HG03442 (cell line): ENCODE measurements at regions not wholly inside any gene's neighbourhood (a gene's known extent, or its start where the extent isn't known, plus 50 kb on each side); places are given as distances from the start of the nearest gene placed in this dataset.
"Not testable (repeated sequence)": the region's sequence is repeated elsewhere in the genome, so short reads cannot be mapped to it uniquely, and the experiment has no call there.

Source experiments
- ATAC-seq: cut with Tn5 transposase; IDR thresholded peaks from one replicate; pipeline ENCODE4 v1.9.1; 2021; ENCODE audit warnings: mild to moderate bottlenecking, moderate library complexity; ENCODE audit not compliant: unreplicated experiment

DNA sequence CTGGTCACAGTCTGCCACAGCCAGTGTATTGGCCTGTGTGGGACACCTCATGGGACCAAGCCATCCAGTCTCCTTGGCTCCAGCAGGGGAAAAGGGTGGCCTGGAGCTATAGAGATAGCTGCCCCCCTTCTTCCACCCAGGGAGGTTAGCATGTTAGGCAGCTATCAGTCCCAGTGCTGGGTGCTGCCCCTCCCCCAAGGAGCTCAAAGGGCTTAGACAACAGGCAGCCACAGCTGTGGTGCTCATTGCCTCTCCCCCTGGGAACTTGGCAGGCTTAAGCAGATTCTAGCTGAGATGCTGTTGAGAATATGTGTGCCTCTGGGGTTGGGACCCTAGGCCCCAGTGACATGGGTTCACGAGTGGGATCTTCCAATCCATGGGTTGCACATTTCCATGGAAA is 226.0 kb upstream of the PTGER4 start:
- ATAC-seq = no peak

DNA sequence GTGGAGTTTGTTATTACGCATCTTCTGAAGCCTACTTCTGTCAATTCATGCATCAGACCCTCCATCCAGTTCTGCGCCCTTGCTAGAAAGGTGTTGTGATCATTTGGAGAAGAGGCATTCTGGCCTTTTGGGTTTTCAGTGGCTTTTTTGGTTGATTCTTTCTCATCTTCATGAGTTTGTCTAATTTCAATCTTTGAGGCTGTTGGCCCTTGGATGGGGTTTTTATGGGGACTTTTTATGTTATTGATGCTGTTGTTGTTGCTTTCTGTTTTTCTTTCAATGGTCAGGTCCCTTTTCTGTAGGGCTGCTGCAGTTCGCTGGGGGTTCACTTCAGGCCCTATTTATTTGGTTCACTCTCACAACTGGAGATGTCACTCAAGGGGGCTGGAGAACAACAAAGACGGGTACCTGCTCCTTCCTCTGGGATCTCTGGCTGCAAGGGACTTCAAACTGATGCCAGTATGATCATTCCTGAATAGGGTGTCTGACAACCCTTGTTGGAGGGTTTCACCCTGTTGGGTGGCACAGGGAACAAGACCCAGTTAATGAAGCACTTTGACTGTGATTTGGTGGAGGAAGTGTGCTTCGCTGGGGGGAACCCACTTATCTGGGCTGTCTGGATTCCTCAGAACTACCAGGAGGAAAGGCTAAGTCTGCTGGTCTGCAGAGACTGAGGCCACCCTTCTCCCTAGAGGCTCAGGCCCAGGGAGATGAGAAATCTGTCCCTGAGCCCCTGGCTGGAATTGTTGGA is 226.7 kb upstream of the PTGER4 start:
- ATAC-seq = no peak

DNA sequence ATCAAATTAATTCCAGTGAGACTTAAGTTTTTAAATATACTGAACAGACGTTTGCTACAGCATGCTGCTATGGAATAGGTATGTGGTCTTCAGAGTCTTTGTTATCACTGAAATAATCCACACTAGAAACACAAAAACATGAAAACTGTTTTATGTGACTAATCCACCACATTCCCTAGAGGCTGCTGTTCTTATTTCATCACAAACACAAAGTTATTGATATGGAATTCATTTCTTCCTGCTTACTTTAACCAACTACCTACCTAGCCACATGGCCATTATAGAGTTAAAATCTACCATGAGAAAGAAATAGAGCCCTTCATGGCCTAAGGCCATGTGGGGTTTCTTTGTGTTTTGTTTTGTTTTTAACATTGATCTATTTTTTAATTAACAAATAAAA is 232.3 kb upstream of the PTGER4 start:
- ATAC-seq = no peak

DNA sequence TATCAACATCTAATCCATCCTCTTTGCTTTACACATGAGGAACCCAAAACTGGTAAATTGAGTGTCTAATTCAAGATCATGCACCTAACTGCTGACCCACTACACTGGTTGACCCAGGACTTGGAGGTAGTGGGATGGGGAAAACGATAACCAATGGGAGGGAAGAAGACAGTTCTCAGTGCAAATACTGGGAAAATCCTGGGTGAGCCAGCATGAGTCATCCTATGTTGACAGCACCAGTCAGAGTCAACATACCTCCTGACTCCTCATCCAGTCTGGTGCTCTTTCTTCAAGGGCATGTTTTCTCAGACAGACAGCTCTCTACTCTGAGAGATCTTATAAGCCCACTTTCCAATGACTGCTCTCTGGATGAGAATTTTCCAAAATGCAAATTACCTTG is 232.8 kb upstream of the PTGER4 start:
- no peak for ATAC-seq

DNA sequence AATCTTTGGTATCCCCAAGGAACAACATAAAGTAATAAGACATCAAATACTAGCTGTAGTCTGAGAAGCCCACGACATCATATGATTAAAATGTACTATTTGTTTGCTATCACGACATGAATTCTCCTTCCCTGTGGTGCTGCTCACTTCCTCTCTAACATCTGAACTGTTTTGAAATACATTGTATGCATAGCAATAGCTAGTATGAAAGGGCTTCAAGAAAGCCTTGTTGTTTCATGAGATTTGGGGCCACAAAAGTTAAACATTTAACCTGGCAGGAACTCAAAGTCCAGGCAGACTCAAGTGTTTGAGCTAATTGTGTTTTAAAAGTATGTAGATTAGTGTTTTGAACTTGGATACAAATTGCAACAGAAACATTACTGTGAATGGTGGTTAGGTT is 237.4 kb upstream of the PTGER4 start:
- ATAC-seq = no peak

DNA sequence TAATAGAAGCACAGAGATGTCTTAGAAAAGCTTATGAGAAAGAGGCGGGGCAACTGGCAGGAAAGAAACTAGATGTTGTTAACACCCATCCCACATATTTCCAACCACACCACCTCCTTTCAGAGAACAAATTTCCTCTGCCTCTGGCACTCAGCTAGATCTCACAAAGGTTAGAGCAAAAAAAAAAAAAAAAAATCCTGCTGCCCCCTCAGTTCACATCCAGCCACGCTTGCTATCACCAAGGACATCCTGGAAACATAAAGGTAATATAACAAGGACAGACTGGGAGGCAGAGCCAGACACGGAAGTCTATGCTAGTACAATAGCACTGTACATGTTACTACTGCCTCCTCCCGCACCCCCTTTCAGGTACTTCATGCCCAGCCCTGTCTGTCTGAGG is 238.0 kb upstream of the PTGER4 start:
- peak; percentile 33 for ATAC-seq

DNA sequence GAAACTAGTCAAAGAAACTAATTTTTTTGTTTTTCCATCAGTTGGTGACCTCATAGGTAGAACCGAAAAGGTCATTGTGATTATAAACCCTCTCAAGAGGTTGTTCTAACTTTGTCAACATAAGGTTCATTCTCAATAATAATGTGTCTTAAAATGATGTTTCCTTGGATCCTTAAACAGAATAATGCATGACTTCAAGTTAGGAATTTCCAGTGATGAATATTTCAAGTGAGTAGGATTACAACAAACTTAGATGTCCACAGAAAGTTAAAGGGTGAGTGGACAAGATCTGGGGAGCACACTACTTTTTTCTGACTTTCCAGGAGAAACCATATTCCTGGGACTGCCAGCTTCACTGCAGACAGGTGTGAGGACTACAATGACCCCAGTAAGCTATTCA is 239.0 kb upstream of the PTGER4 start:
- ATAC-seq = no peak

DNA sequence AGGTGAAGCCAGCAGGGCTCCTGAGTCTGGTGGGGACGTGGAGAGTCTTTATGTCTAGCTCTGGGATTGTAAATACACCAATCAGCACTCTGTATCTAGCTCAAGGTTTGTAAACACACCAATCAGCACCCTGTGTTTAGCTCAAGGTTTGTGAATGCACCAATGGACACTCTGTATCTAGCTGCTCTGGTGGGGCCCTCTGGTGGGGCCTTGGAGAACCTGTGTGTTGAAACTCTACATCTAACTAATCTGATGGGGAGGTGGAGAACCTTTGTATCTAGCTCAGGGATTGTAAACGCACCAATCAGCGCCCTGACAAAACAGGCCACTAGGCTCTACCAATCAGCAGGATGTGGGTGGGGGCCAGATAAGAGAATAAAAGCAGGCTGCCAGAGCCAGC is 240.6 kb upstream of the PTGER4 start:
- not testable (repeated sequence) for ATAC-seq

DNA sequence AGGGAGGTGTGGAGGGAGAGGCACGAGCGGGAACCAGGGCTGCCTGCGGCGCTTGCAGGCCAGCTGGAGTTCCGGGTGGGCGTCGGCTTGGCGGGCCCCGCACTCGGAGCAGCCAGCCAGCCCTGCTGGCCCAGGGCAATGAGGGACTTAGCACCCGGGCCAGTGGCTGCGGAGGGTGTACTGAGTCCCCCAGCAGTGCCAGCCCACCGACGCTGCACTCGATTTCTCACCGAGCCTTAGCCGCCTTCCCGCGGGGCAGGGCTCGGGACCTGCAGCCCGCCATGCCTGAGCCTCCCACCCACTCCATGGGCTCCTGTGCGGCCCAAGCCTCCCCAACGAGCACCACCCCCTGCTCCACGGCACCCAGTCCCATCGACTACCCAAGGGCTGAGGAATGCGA is 241.1 kb upstream of the PTGER4 start:
- not testable (repeated sequence) for ATAC-seq

DNA sequence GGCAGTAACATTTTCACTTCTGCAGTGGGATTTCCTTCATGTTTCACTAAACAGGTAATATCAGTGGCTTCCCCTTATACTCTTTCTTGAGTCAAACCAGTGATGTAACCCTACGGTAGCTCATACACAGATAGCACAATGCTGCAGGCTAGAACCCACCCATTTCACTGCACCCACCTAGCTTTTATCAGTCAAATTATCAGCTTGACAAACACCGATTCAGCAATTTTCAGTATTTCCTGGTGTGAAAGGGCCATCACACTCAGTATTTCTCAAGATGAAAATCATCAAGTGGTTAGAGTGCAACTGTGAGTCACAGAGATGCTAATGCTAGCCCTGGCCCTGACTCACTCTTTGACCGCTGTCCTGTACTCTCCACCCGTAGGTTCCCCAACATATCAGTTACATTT is 242.3 kb upstream of the PTGER4 start:
- peak; percentile 80 for ATAC-seq

DNA sequence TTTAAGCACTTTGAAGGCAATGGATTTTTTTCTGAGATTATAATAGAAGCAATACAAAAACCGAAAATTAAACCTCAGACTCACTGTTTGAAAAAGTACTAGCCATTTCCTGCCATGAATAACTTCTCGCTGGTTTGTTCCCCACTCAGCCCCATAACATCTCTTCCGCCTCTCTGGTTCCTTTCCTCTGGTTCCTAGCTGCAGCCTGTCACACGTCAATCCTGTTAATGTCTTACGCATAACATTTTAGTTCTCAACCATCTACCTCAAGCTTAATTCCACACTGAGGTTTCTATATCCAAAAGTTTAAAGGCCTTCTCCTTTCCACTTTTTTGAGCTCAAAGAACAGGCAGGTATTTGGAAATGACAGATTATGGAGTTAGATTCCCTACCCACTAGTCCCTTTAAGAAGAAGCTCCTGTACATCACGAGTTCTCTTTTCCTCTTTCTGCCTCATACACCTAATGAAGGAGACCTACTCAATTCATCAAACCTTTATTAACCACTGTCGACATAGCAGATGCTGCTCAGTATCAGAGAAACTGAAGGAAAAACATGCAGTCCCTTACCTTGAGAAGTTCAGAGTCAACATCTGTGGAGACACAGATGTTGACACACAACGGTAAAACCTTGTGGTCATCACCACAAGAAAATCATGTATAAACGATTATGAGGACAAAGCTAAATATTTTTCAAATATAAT is 243.0 kb upstream of the PTGER4 start:
- peak; percentile 44 for ATAC-seq

DNA sequence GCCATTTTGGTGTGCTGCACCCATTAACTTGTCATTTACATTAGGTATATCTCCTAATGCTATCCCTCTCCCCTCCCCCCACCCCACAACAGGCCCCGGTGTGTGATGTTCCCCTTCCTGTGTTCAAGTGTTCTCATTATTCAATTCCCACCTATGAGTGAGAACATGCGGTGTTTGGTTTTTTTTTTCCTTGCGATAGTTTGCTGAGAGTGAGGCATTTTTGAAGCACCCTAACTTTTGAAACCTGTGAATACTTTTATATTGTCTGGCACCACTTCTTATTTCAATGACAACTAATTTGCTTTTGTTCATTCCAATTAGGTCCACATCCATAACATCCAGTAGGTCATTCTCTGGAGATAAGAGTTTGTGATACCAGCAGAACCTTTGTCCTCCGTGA is 244.0 kb upstream of the PTGER4 start:
- not testable (repeated sequence) for ATAC-seq

DNA sequence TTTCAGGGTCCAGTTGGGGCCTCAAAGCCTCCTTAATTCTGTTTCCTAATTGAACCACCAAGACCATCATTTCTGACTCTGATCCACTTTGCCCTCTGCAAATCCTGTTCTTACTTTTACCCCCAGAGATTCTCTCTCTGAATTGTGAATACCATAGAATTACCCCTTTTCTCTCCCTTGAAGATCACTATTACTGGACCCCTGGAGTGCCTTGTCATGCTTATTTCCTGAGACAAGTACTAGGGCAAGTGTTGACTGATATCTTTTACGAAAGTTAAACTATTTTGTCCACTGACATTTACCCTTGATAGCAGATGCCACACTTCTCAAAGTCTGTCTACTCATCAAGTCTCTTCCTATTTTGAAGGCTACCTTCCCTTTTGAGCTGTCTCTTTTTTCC is 246.9 kb upstream of the PTGER4 start:
- no peak for ATAC-seq

DNA sequence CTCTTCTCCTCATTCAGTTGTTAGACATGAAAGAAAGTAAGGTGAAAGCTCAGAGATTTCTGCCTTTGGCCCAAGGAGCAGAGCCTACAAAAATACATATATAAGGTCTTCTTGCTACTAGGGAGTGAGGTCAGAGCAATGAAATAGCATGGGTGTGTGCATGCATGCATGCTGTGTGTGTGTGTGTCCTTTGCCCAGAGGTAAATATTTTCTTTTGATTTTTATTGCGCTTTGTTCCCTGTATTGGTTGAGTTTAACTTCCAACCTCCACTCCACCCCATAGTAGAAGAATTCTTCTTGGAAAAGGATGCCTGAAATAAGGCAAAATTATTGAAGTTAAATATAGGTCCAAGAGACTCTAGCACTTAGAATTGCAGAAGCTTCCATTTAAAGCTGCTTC is 248.0 kb upstream of the PTGER4 start:
- ATAC-seq = no peak

DNA sequence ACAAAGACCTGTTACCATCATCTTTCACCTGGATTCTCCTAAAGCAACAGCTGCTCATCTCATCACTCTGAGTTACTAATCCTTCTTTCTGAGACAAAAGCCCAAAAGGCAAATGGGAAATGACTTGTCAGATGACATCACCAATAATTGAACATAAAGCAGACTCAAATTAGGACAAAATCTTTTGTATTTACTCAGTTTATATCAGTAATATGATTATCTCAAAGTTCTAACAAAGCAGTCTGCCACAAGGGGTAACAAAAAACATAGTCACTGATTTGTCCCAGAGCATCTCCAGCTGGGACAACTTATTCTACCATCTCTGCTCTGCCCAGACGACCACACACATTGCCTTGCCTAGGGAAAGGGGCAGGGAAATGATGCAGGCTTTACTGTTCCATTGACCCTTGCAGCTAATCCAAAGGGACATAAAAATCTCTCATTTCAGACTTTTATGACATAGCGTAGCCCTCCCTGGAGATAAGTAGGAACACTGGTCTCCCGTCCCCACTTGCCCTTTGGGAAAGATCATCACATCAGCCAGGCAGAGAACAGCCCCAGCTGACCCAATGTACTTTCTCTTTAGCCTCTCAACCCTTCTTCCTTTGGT is 249.5 kb upstream of the PTGER4 start:
- no peak for ATAC-seq

DNA sequence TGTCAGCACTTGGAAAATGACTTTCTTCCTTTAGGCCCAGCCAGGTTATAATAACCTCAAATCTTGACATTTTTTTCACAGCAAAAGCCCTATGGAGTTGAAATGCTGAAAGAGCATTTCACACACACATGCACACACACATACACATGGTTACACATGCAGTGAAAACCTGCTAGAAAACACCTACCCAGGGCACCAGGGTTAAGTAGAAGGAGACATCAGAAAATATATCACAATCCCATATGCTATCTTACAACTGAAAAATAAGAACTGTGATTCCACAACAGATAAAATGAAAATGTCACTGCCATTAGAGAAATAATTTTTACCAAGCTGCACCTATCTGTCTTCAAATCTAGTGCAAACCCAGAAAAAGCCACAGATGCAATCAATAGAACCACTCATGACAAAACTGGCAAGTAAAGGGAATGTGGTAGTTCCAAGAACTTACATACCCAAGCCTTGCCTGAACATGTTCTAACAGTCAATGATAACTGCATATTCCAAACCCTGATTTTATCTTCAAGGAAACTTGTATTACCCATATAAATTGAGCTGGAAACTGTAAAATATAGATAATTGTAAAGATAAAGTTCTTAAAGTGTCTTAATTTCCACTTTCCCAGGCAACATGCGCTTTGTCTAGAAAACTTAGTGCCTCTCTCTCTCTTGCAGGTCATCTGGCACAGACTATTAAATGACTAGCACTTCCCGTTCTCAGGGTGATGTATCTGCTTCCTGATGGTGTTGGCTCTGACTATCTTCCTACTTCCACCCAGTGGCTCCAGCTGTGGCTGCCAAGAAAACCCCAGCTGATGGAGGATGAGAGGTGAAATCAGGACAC is 250.2 kb upstream of the PTGER4 start:
- peak; percentile 48 for ATAC-seq

DNA sequence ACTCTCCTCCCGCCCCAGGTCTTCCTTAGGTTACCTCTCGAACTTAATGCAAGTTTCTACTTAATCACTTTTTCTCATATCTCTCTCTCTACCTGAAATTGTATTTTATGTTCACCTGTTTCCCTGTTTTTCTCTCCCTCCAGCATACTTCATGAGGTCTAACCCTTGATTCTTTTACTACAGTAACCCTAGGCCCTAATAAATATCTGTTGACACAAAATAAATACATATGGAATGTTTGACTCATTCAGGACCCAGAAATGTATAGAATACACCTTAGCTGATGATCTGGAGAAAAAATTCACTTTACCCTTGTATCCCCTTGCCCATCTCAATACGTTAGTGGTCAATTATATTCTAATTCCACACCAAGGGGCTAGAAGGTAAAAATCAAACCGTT is 250.9 kb upstream of the PTGER4 start:
- no peak for ATAC-seq

DNA sequence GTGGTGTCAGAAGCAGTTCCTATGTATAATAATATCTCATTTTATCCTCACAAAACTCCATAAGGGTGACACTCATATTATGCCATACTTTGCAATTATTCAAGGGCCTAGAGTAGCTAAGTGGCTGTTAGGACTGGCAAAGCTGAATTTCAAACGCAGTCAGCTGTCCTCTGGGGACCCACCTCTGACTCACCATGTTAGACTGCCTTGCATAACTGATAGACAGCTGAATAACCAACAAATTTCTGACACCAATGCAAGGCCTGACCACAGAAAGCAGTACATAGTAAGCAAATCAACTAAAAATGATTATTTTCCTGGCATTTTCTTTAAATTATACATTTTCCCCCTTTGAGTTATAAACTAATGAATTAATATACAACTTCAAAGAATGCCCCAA is 251.6 kb upstream of the PTGER4 start:
- ATAC-seq = peak; percentile 70

DNA sequence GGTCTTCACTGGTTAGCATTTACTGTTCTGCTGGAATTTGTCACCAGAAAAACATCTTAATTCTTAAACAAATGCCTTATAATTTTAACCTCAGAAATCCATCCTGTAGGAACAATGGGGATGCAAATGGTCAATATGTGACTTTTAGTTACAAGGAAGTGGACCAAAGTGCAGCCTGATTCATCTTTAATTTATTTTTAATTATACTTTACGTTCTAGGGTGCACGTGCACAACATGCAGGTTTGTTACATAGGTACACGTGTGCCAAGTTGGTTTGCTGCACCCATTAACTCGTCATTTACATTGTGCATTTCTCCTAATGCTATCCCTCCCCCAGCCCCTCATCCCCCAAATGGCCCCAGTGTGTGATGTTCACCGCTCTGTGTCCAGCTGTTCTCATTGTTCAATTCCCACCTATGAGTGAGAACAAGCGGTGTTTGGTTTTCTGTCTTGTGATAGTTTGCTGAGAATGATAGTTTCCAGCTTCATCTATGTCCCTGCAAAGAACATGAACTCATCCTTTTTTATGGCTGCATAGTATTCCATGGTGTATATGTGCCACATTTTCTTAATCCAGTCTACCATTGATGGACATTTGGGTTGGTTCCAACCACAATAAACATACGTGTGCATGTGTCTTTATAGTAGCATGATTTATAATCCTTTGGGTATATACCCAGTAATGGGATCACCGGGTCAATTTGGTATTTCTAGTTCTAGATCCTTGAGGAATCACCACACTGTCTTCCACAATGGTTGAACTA is 262.5 kb upstream of the PTGER4 start:
- ATAC-seq = not testable (repeated sequence)

DNA sequence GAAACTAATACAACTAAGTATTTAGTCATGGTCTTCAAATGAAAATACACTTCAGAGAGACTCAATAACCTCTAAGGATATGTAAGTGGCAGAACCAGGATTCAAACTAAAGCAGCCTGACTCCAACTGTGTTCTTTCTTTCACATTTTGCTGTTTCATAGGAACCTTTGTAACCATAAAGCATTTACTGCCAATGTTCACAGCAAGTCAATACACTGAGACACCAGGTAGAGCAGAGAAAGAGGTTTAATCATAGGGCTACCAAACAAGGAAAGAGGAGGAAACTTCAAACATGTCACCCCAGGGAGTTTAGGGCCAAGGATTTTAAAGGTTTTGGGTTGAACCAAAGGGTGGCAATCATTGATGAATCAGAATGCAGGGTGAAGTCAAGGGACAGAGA is 263.1 kb upstream of the PTGER4 start:
- ATAC-seq = no peak

DNA sequence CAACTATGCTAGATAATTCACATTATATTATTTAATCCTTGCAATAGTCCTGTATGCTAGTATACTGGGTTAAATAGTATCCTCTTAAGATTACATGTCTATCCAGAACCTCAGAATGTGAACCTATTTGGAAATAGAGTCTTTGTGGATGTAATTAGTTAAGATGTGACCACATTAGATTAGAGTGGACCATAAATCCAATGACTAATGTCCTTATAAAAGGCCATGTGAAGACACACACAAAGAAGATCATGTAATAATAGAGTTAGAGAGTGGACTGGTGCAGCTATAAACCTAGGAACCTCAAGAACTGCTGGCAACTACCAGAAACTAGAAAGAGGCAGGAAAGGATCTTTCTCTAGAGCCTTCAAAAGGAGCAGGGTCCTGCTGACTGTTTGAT is 263.6 kb upstream of the PTGER4 start:
- ATAC-seq = no peak
